Esophagus mucosa (tissue), 1 donor: ENCODE measurements at regions not wholly inside any gene's neighbourhood (a gene's known extent, or its start where the extent isn't known, plus 50 kb on each side); places are given as distances from the start of the nearest gene placed in this dataset.

ENCODE experiments used
- ATAC-seq: fragments of 200-7000 bp; cut with Tn5 transposase; one replicate; pipeline ENCODE4 v1.9.1; 2020
- donor health status: DM: yes; HTN: yes; CAD: no.

DNA sequence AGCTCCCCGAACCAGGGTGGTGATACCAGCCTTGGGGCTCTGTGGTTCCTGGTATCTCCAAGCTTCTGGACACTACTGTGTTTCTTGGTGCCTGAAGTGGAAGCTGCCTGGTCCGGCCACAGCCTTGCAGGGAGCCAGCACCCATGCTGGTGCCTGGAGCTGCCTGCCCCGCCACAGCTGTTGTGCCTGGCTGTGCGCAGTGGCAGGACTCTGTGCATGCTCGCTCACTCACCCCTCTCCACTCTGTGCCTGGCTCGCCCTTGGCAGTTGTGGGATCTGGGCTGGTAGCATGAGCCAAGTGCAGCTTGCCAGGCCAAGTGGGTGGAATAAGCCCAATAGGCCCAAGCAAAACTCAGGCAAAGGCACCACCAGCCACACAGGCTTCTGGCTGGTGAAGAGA is 1225.3 kb downstream of the SLITRK5 start:
- ATAC-seq: no peak

DNA sequence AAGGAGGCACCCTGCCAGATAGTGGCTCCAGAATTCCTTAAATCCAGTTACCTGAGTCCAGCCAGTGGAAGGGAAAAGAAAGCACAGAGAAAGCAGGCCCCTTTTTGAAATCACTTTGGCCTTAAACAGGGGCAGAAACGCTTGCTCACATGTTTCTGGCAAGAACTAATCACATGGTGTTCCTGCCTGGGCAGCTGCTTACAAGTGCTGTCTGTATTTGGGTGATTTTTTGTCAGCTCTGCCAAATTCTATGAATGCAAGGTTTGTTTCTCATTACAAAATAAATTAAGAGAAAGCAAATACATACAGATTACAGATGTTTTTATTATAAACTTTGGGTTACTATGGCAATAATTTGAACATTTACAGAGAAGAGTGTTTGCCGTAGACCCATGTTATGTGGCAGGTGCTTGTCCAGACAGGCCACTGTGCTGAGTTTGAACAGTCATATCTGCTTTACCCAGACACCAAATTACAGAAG is 1237.8 kb downstream of the SLITRK5 start:
- no peak for ATAC-seq

DNA sequence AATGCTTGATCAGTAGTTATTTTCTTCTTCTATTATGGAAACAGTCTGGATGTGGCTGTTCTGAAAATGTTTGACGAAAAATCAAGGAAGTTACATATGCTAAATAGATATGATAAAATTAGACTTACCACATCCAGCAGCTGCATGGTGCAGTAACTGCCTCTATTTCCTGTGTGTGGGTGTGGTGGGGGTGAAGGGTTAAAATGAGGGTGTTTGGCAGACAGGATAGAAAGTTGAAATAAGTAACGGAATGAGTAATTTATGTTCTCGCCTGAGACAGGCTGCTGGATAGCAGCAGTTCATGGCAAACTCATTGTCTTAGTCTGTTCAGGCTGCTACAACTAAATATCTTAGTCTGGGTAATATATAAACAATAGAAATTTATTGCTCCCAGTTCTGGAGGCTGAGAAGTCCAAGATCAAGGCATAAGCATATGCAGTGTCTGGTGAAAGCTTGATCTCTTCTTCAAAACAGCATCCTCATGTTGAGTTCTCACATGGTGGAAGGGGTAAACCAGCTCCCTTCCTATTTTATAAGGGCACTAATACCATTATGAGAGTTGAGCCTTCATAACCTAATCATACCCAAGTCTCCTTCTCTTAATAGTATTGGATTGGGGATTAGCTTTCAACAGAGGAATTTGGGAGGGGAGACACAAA is 1248.9 kb downstream of the SLITRK5 start:
- no peak for ATAC-seq

DNA sequence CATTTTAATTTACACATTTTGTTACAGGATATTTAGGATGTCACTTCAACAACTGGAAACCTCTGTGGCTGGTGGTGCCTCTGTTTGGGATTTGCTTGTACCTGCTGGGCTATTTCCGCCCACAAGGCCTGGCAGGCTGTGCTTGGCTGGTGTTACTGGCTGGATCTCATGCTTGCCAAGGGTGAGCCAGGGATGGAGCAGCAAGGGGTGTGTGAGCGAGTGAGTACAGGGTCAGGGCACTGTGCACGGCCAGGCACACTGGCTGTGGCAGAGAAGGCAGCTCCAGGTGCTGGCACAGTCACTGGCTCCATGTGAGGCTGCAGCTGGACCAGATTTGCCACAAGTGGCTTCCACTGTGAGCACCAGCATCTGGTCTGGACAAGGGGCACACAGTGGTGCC is 1254.8 kb downstream of the SLITRK5 start:
- ATAC-seq: no peak

DNA sequence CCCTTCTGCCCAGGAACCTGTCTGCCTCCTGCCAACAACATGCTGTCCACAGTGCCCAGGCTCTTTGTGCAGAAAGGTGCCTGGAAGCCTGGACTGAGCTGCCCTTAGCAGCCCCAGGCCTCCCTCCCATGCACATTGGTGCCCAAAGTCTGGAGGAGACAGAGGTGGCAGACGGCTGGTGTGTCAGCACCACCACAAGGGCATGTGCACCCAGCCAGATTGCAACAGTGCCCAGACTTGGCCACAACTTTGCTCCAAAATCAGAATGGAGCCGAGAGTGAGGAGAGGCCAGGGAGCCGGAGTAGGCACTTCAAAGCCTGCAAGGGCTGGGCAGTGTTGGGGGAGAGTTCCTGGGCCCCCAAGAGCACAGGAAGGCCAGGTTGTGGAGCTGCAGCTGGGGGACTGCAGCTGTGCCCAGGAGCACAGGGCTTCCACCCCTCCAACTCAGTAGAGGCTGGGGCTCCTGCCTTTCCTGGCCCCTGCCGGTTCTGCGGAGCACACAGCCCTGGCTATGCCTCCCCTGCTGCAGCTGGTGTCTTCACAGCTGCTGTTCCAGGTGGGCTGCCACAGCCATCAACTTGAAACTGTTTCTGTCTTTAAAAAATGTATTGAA is 1255.8 kb downstream of the SLITRK5 start:
- ATAC-seq: no peak

DNA sequence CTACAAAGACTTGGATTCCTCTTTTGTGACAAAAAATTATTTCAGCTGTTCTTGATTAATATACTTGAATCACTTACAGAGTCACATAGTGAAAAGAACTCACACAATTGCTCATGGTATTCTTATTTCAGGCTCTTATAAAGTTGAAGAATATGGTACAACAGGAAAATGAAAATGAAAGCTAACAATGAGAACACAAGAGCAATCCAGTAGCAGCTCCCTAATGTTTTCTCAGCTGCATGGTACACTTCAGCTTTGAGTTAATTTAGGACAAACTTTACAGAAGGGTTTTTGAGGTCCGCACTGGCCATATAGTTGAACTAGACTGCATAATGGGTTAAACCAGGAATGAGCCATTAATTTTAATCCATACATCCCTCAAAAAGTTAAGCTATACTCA is 1261.8 kb downstream of the SLITRK5 start:
- no peak for ATAC-seq

DNA sequence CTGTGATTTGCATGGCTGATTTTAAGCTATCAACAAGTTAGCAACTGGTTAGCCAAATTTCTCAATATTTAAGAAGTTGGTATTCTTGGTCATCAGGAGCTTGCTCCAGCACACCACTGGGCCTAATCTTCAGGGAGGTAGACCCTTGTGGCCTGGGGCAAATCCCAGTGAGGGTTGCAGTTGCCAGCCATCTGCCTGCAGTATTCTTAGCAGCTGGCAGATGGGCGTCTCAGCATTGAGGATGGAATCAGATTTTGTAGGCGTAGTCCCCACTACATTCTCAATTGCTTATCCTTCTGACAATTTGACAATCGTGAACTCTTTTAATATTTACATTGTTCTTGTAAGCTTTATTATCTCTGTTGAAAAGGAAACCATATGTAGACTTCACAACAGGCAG is 1266.2 kb downstream of the SLITRK5 start:
- ATAC-seq: no peak

DNA sequence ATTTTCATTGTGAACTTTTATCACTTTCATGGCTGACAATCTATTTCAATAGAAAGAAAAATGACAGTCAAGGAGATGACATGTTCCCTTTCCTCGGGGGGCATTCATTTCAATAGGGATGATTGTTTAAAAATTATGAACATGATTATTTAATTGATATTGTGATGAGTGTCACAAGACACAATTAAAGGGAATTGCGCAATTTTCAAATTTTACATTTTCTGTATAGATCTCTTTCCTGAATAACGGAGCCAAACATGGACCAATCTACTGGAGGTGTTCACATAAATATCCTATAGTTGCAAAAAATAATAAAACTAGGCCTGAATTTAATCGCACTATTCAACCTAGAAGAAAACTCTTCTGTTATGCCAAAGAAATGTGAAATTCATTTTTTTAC is 1274.6 kb downstream of the SLITRK5 start:
- no peak for ATAC-seq

DNA sequence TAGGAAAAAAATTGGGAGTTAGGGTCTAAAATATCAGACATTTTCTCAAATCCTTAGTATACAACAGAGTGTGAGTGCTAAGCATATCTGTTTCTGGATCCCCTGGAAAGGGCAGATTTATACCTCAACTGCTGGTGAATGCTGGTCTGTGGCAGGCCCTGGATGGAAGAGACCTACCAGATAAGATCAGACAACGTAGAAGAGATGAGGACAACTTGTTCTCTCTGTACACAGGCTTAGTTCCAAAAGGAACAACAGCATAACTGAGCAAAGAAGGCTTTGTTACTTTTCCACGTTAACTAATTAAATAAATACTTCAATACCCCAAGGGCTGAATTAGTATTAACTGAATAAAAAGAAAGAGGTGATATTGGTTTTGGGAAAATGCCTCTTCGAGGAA is 1277.3 kb downstream of the SLITRK5 start:
- no peak for ATAC-seq

DNA sequence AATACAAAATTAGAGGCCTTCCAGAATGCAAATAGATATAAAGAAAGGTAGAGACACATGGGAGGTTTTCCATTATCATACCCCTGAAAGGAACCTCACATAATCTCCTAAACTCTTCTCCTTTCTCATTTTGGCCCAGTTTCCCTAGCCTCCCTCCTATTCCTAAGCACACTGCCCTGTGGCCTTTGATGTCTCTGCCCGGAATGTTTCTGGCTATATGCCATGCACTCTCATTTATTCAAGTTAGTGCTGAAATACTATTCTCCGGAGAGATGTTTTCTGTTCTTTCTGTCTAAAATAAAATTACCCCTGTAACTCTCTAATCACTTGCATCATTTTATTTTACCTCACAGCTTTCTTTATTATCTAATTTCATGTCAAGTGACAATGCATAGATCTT is 1287.7 kb downstream of the SLITRK5 start:
- ATAC-seq: no peak

DNA sequence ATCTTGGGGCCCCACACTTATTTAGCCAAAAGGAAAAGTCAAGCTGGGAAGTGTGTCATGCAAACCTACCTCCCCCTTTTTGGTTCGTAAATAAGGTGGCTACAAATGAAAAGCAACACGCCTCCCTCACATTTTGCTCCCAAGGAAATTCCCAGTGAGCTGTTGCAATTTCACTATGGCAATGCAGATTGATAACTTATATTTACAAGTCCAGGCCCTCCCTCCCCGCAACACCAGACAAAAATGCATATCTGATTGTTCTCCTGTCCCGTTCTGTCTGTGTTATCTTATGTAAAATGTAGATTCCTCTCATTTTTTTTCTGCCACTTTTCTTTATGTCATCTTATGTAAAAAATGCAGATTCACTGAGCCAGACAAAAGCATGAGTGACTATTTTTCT is 1305.3 kb downstream of the SLITRK5 start:
- ATAC-seq: no peak

DNA sequence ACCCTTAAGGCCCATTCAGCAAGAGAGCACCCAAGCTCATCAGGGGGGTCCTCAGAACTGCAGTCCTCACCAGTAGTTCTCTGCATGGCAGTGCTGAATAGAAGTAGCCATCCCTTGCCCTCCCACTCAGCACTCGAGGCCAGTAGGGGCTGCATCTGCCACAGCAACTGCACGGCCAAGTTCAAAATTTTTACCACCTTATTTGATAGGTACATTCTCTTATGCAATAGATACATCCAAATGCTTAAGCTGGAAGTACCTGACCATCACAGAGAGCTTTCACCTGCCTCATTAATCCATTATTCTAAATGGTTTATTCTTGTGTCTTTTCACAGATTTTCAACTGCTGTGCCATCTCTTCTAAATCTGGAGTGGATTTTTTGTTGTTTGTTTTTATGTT is 1307.4 kb downstream of the SLITRK5 start:
- no peak for ATAC-seq

DNA sequence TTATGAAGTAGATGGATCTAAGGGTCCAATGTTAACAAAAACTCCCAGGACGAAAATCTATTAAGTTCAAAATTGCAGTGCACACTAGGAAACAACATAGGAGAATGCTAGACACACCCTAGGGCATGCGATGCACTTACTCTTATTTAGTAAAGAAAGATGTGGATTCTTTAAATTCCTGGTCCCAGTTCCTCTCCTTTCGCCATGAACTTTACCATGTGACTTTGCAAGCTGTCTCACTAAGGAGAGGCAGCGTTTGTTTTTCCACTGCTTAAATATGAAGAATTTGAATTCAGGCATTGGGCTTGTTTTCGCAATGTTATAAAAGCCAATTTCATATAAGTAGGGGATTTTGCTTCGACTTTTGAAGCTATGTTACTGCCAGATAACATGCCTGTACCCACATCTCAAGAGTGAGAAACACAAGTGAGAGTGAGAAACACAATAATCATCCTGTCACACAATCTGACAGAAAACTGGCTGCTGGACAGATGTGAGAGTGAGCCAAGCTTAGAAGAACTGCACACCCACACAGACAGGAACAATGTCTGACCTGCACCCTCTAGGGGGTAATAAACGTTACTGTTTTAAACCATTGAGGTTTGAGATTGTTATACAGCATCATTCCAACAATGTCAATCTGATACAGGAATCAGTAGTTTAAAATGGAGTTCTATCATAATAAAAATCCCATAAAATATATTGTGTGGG is 1308.4 kb downstream of the SLITRK5 start:
- no peak for ATAC-seq

DNA sequence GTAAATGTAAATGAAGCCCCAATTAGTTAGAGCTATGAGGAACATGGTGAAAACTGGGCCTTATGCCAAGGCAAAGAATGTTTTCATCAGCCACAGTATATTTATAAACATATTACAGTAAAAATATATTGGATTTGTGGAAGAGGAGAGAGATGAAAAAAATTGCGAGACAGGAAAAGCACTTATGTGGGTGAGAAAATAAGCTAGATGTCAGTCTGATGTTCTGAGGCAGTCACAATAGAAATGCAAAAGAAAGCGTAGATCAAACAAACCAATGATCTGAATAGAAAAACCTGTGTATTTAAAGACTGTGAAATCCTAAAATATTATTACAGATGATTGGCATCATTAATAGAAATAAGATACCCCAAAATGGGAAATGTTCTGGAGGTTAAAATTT is 1332.5 kb downstream of the SLITRK5 start:
- ATAC-seq: no peak

DNA sequence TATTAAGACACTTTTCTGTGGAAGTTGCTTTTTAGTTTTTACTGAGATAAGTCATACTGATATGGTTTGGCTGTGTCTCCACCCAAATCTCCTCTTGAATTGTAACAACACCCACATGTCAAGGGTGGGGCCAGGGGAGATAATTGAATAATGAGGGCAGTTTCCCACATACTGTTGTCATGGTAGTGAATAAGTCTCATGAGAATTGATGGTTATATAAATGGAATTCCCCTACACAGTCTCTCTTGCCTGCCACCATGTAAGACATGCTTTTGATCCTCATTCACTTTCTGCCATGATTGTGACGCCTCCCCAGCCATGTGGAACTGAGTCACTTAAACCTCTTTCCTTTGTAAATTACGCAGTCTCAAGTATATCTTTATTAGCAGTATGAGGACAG is 1340.4 kb downstream of the SLITRK5 start:
- ATAC-seq: no peak

DNA sequence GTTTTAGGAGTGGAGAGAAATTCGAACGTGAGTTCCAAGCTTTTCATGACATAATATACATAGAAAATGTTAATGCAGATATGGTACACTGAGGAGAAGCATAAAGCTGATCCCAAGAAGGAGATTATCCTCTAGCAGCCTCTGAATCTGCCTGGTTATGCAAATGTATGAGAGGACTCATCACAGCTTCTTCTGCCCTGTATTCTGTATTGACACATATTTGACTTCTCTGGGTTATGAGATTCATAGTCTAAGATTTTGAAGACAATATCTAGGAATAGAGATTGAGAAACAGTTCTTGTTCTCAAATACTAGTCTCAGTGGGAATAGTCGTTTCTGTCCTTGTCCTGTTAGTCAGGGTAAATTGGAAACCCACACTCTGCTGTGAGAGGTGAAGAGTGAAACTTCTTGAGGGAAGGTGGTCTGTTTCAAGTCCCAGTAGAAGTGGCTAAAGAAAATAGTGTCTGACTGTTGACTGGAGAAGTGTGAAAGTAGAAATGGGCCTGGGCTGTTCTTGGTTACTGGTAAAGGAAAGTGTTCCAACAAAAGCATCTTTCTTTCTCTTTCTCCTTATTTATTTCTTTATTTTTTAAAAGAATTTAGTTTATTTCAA is 1356.6 kb downstream of the SLITRK5 start:
- no peak for ATAC-seq

DNA sequence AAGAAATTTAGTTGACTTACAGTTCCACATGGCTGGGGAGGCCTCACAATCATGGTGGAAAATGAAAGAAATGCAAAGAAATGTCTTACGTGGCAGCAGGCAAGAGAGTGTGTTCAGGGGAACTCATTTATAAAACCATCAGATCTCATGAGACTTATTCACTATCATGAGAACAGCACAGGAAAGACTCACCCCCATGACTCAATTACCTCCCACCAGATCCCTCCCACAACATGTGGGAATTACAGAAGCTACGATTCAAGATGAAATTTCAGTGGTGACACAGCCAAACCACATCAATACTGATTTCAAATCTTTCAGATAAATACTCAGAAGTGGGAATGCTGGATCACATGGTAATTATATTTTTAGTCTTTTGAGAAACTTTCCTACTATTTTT is 1357.9 kb downstream of the SLITRK5 start:
- ATAC-seq: no peak

DNA sequence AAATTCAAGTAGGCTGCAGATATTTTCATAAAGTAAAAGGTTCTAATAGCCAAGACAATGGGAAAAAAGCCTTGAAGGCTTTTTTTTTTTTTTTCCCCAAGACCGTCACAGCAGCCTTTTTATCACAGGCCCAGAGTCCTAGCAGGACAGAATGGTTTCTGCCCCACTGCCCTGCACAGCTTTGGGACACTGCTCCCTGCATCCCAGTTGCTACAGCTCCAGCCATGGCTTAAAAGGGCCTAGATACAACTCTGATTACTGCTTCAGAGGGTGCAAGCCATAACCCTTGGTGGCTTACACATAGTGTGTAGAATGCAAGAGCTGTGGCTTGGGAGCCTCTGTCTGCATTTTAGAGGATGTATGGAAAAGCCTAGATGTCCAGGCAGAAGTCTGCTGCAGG is 1362.8 kb downstream of the SLITRK5 start:
- ATAC-seq: no peak

DNA sequence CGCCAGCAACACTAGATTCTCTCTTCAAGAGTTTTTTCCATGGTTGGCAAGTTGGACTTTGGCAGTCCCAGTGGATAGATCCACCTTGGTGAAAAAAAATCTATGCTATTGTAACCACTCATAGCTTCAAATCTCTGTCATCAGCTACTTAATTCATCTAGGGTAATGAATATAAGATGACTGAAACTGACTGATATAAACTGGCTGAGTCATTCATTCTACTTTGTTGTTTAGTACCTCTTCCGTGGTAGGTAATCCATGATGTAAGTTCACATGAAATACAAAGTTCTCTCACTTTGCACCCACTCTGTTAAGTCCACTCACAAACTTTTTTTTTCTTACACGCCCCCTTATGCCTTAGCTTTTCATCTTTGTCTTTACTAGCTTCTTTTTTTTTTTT is 1381.5 kb downstream of the SLITRK5 start:
- ATAC-seq: no peak

DNA sequence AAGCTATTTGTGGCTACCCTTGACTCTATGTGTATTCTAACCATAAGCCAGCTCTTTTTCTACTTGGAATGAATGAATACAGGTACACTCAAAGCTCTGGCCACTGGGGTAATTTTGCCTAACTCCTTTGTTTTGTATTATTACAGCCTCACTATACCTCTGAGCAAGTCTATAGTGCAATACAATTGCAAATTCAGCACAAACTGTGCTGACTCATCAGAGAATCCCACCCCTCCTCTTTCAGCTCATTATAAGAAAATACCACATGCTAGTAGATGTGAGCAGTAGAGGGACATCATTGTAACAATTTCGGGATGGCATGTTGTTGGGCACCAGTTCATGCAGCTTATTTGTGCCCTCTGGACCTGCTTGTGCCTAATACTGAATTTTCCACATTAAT is 1382.2 kb downstream of the SLITRK5 start:
- no peak for ATAC-seq

DNA sequence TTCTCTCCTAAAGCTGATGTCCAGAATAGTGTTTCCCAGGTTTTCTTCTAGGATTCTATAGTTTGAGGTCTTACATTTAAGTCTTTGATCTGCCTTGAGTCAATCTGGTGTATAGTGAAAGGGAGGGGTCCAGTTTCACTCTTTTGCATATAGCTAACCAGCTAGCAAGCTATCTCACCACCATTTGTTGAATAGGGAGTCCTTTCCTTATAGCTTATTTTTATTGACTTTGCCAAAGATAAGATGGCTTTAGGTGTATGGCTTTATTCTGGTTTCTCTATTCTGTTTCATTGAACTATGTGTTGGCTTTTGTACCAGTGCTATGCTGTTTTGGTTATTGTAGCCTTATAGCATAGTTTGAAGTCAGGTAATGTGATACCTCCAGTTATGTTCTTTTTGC is 1386.1 kb downstream of the SLITRK5 start:
- no peak for ATAC-seq

DNA sequence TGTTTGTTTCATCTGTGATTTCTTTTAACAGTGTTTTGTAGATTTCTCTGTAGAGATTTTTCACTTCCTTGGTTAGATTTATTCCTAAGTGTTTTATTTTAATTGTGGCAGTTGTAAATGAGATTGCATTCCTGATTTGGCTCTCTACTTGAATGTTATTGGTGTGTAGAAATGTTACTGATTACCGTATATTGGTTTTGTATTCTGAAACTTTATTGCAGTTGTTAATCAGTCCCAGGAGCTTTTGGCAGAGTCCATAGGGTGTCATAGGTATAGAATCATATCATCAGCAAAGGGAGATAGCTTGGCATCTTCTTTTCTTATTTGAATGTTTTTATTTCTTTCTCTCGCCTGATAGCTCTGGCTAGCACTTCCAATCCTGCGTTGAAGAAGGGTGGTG is 1386.7 kb downstream of the SLITRK5 start:
- no peak for ATAC-seq

DNA sequence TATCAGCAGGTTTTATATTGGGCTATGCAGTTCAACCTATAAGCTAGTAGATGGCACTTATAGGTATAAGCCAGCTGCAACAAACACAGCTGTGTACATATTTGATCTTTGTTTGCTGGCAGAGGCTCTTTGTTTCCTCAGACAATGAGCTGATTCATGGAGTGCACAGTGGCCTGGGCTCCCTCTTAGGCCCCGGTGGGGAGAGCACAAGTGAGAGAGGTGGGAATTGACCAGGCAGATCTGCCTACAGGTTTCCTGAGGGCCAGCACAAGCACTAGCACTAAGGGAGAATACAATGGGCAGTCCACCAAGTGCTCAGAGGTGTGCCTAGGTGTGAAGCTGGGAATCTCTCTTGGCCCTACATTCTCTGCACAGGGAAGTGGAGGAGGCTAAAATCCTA is 1390.7 kb downstream of the SLITRK5 start:
- ATAC-seq: no peak
